ENCODE measurements at regions not wholly inside any gene's neighbourhood (a gene's known extent, or its start where the extent isn't known, plus 50 kb on each side); places are given as distances from the start of the nearest gene placed in this dataset.

DNA sequence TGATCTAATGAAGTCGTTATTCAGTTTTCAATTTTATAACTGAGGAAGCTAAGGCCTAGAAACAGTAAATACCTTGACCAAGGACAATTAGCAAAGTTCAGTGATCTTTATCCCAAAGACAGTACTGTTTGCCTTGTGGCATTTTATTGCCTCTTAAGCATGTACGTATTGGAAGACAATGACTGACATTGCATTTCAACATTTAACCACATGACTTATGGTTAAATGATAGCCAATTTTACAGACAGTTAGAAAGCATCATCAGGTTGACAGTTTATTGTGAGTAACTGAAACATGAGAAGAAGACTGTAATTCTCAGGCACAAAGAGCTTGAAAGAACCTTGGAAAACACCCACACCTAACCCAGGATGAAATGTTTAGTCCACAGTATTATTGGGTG is 390.8 kb upstream of the ZNF385D start:
- no peak for TF ChIP-seq POLR2A (IDR thresholded peaks at IDR 0.05)
- TF ChIP-seq, protein P1, sequence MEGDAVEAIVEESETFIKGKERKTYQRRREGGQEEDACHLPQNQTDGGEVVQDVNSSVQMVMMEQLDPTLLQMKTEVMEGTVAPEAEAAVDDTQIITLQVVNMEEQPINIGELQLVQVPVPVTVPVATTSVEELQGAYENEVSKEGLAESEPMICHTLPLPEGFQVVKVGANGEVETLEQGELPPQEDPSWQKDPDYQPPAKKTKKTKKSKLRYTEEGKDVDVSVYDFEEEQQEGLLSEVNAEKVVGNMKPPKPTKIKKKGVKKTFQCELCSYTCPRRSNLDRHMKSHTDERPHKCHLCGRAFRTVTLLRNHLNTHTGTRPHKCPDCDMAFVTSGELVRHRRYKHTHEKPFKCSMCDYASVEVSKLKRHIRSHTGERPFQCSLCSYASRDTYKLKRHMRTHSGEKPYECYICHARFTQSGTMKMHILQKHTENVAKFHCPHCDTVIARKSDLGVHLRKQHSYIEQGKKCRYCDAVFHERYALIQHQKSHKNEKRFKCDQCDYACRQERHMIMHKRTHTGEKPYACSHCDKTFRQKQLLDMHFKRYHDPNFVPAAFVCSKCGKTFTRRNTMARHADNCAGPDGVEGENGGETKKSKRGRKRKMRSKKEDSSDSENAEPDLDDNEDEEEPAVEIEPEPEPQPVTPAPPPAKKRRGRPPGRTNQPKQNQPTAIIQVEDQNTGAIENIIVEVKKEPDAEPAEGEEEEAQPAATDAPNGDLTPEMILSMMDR (IDR thresholded peaks at IDR 0.05), result no peak
- Histone ChIP-seq H3K4me1 (no peaks in the 10 kb centered on the region), H3K36me3 (no peaks in the 10 kb centered on the region), H3K27me3 (no peaks in the 10 kb centered on the region), H3K4me3 (no peak overlapping the region), H3K9me3 (no peaks in the 10 kb centered on the region), H3K27ac (no peak overlapping the region)
- DNase-seq, result no peak
- intact Hi-C loops (cut with DNase I; ENCODE audit: low total_unique reads), result no loop called here

DNA sequence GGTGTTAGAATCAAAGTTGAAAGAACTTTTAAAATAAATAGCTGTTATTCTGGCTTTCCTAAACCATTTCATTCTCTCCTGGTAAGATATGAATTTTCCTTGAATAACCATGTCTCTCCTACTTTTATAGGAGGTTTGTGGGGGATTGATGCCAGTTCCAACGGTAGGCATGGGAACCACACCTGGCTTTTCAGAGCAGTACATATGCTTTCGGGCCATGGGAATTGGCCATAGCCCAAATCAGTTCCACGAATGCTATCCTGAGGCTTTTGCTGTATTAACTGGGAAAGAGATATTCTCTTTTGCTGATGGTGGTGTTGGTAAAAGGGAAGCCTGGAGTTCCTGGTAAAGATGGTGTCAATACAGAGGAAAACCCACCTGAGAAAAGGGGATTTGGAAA is 396.2 kb upstream of the ZNF385D start:
- Histone ChIP-seq H3K36me3 (no peaks in the 10 kb centered on the region), H3K4me3 (no peak overlapping the region), H3K9me3 (no peaks in the 10 kb centered on the region), H3K27ac (no peak overlapping the region), H3K27me3 (no peaks in the 10 kb centered on the region), H3K4me1 (no peaks in the 10 kb centered on the region)
- DNase-seq, result no peak
- intact Hi-C loops (cut with DNase I; ENCODE audit: low total_unique reads), result no loop called here
- TF ChIP-seq, protein P1 (IDR thresholded peaks at IDR 0.05), result no peak
- no peak for TF ChIP-seq POLR2A (IDR thresholded peaks at IDR 0.05)

DNA sequence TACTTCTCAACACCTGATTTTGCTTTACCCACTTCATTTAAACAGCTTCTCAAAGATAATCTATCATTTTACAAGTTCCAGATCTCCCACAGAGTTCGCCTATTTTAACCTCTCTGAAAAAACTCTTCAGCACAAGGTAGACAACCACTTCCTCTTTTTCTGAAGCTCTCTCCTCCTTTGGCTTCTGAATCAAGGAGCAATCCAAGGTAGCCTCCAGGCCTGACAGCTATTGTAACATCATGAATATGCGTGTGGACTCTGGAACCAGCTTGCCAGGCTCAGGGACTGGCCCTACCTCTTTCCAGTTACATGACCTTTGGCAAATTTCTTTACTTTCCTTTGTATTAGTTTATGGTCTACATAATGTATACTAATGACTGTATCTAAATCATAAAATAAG is 405.9 kb upstream of the ZNF385D start:
- H3K9me3 ChIP-seq, result no peaks in the 10 kb centered on the region
- no peaks in the 10 kb centered on the region for H3K4me1 ChIP-seq
- H3K36me3 ChIP-seq, result no peaks in the 10 kb centered on the region
- no peak overlapping the region for H3K27ac ChIP-seq
- H3K27me3 ChIP-seq, result no peaks in the 10 kb centered on the region
- no peak for DNase-seq
- intact Hi-C loops (cut with DNase I; ENCODE audit: low total_unique reads), result no loop called here
- no peak overlapping the region for H3K4me3 ChIP-seq
- TF ChIP-seq, protein P1 (IDR thresholded peaks at IDR 0.05), result no peak
- TF ChIP-seq POLR2A (IDR thresholded peaks at IDR 0.05), result no peak

DNA sequence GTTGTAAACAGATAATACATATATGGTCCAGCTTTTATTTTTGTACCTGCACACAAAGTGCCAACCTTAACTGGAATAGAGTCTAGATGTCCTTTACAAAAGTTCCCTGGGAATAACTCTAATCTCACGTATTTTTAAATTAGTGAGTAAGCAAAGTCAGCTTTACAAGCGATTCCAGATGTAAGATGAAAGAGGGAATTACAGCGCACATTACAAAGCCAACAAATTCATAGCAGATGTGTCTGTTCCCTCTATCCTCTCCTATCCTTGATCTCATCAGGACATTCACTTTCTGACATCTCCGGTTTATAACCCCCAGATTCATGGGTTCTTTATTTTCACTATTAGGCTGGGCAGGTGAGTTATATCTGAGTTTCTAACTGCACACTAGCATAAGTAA is 406.8 kb upstream of the ZNF385D start:
- H3K27me3 ChIP-seq, result no peaks in the 10 kb centered on the region
- no peak for DNase-seq
- no peaks in the 10 kb centered on the region for H3K9me3 ChIP-seq
- H3K36me3 ChIP-seq, result no peaks in the 10 kb centered on the region
- no peak for TF ChIP-seq POLR2A (IDR thresholded peaks at IDR 0.05)
- H3K4me3 ChIP-seq, result no peak overlapping the region
- H3K27ac ChIP-seq, result no peak overlapping the region
- no peaks in the 10 kb centered on the region for H3K4me1 ChIP-seq
- intact Hi-C loops (cut with DNase I; ENCODE audit: low total_unique reads), result no loop called here

DNA sequence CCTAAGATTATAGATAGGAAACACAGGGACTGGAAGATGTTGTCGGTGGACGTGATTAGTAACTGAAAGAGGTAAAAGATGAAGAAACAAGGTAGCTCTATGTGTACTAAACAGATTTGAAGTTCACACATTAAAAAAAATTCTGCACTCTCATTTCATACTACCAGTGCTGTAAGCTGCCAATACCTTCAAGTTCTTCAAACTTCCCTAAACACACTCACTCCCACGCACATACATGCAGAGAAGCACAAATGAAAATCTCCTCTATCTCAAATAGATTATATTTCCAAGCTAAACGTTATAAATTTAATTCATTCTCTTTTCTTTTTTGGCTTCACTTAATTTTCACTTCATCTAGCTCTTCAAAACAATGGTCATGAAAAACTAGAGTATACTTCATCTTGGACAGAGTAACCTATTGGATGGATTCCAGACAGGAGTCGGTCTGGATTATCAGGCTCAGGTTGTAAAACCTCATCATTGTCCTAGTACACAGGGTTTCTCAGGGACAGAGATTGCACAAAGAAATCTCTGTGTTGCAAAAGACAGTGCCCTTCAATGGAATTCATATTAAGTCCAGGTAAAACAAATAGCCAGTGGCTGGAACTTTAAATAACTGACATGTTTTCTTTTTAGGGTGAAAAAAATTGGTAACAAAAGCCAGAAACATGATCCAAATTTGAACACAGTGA is 408.1 kb upstream of the ZNF385D start:
- no peak for TF ChIP-seq POLR2A (IDR thresholded peaks at IDR 0.05)
- TF ChIP-seq, protein P1 (IDR thresholded peaks at IDR 0.05), result no peak
- no peaks in the 10 kb centered on the region for H3K4me1 ChIP-seq
- no peaks in the 10 kb centered on the region for H3K27me3 ChIP-seq
- intact Hi-C loops (cut with DNase I; ENCODE audit: low total_unique reads), result no loop called here
- H3K9me3 ChIP-seq, result no peaks in the 10 kb centered on the region
- H3K4me3 ChIP-seq, result no peak overlapping the region
- no peak for DNase-seq
- H3K27ac ChIP-seq, result no peak overlapping the region
- H3K36me3 ChIP-seq, result no peaks in the 10 kb centered on the region

DNA sequence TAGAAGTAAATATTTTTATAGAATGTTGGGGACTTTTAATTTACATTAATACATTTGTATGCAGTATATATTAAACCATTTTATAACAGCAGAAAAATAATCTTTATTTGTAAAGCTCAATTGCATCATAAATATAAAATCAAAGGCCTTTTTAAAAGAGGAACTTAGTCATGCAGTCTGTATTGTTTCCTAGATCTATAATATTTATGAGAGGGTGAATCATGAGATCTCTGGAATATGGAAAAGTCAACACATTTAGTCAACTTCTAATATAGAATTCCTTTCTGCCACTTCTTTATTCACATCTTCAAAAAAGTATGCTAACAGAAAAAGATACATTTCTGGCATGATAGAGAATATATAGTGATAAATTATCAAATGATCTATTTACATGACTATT is 410.3 kb upstream of the ZNF385D start:
- TF ChIP-seq, protein P1 (IDR thresholded peaks at IDR 0.05), result no peak
- no peak for TF ChIP-seq POLR2A (IDR thresholded peaks at IDR 0.05)
- Histone ChIP-seq H3K27me3 (no peaks in the 10 kb centered on the region), H3K27ac (no peak overlapping the region), H3K4me1 (no peaks in the 10 kb centered on the region), H3K9me3 (no peaks in the 10 kb centered on the region), H3K36me3 (no peaks in the 10 kb centered on the region), H3K4me3 (no peak overlapping the region)
- intact Hi-C loops (cut with DNase I; ENCODE audit: low total_unique reads), result no loop called here
- no peak for DNase-seq
